ENCODE measurements at regions not wholly inside any gene's neighbourhood (a gene's known extent, or its start where the extent isn't known, plus 50 kb on each side); places are given as distances from the start of the nearest gene placed in this dataset.

GRCh38 chr9:13993632-13994185, 320.2 kb downstream of the NFIB start:
- Histone ChIP-seq H3K36me3 (ENCODE audit: control insufficient read depth in 4 of 4, insufficient read depth in 4 of 4, low read length in 4 of 4) (no peaks in the 10 kb centered on the region), H3K27ac (ENCODE audit: low read depth in 1 of 2, low read length in 1 of 2) (no peak overlapping the region), H3K4me1 (ENCODE audit: control insufficient read depth in 5 of 5, insufficient read depth in 5 of 5, low read length in 5 of 5) (no peaks in the 10 kb centered on the region), H3K9ac (ENCODE audit: insufficient read depth in 1 of 2, low read length in 2 of 2) (no peak overlapping the region), H3K27me3 (ENCODE audit: control insufficient read depth in 3 of 3, insufficient read depth in 3 of 3, low read length in 2 of 3) (no peaks in the 10 kb centered on the region), H3K4me3 (no peak overlapping the region), H3K9me3 (ENCODE audit: control insufficient read depth in 4 of 4, insufficient read depth in 3 of 4, low read length in 3 of 4) (no peaks in the 10 kb centered on the region)
- ATAC-seq (ENCODE audit: insufficient read depth, low FRiP score) (no peak), DNase-seq (no peak)
- 77 to 80% methylated on average over 7 of the region's 7 CpGs for WGBS, 2 donors
- TF ChIP-seq CTCF (IDR thresholded peaks at IDR 0.05; ENCODE audit: control extremely low read depth, extremely low read depth): no peak

DNA sequence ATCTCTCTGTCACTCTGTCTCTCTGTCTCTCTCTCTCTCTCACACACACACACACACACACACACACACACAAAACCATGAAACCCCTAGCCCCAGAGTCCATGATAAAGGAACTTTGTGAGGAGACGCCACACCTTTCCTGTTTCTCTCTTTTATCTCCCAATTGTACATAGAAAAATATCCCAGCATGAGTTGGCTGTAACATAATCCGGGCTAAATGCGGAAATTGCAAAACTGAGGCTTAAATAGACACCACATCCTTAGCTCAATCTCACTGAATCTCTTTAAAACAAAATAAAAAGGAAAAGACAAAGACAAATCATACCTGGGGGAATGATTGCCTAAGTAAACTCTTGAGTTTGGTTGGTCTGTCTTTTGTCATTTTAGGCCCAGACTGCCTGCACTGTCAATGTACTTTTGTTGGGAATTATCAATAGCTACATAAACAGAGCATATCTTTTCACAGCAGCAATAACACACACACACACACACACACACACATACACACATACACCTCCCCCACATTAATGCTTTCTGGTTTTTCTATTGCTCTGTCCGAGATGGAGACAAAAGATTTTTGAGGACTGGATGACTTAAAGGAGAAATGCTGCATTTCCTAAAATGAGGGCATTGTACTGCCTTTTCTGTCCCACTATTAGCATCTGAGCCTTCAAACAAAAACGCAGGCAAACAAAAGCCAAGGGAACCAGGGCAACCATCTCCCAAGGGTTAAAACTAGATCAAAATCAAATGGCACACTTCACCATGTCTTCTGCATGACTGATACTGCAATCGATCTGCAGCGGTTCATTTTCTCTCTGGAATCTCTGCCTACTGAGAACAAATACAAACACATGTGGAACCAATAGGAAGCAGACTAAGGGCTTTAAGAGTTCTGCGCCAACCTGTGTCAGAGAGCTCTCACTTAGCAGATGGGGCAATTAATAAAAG, 321.5 kb downstream of the NFIB start:
- H3K36me3 ChIP-seq (ENCODE audit: control insufficient read depth in 4 of 4, insufficient read depth in 4 of 4, low read length in 4 of 4): no peaks in the 10 kb centered on the region
- no peaks in the 10 kb centered on the region for H3K27me3 ChIP-seq (ENCODE audit: control insufficient read depth in 3 of 3, insufficient read depth in 3 of 3, low read length in 2 of 3)
- H3K9me3 ChIP-seq (ENCODE audit: control insufficient read depth in 4 of 4, insufficient read depth in 3 of 4, low read length in 3 of 4): no peaks in the 10 kb centered on the region
- H3K9ac ChIP-seq (ENCODE audit: insufficient read depth in 1 of 2, low read length in 2 of 2): no peak overlapping the region
- no peak overlapping the region for H3K4me3 ChIP-seq
- ATAC-seq (ENCODE audit: insufficient read depth, low FRiP score): no peak
- H3K27ac ChIP-seq (ENCODE audit: low read depth in 1 of 2, low read length in 1 of 2): no peak overlapping the region
- TF ChIP-seq CTCF (IDR thresholded peaks at IDR 0.05; ENCODE audit: control extremely low read depth, extremely low read depth): no peak
- no peak for DNase-seq
- H3K4me1 ChIP-seq (ENCODE audit: control insufficient read depth in 5 of 5, insufficient read depth in 5 of 5, low read length in 5 of 5): no peaks in the 10 kb centered on the region
- WGBS, 2 donors: 85% methylated on average over 8 of the region's 8 CpGs

GRCh38 chr9:13991395-13991794, 322.5 kb downstream of the NFIB start:
- no peak overlapping the region for H3K27ac ChIP-seq (ENCODE audit: low read depth in 1 of 2, low read length in 1 of 2)
- H3K9me3 ChIP-seq (ENCODE audit: control insufficient read depth in 4 of 4, insufficient read depth in 3 of 4, low read length in 3 of 4): no peaks in the 10 kb centered on the region
- WGBS, 2 donors: 83 to 85% methylated on average over 1 of the region's 1 CpG
- H3K4me3 ChIP-seq: no peak overlapping the region
- H3K4me1 ChIP-seq (ENCODE audit: control insufficient read depth in 5 of 5, insufficient read depth in 5 of 5, low read length in 5 of 5): no peaks in the 10 kb centered on the region
- H3K9ac ChIP-seq (ENCODE audit: insufficient read depth in 1 of 2, low read length in 2 of 2): no peak overlapping the region
- H3K27me3 ChIP-seq (ENCODE audit: control insufficient read depth in 3 of 3, insufficient read depth in 3 of 3, low read length in 2 of 3): no peaks in the 10 kb centered on the region
- no peak for TF ChIP-seq CTCF (IDR thresholded peaks at IDR 0.05; ENCODE audit: control extremely low read depth, extremely low read depth)
- H3K36me3 ChIP-seq (ENCODE audit: control insufficient read depth in 4 of 4, insufficient read depth in 4 of 4, low read length in 4 of 4): no peaks in the 10 kb centered on the region
- ATAC-seq (ENCODE audit: insufficient read depth, low FRiP score) (no peak), DNase-seq (no peak)
